HG03457 (cell line): ENCODE measurements at regions not wholly inside any gene's neighbourhood (a gene's known extent, or its start where the extent isn't known, plus 50 kb on each side); places are given as distances from the start of the nearest gene placed in this dataset.
"Not testable (repeated sequence)": the region's sequence is repeated elsewhere in the genome, so short reads cannot be mapped to it uniquely, and the experiment has no call there.

Experiments
- ATAC-seq: cut with Tn5 transposase; IDR thresholded peaks from one replicate; pipeline ENCODE4 v1.9.1; 2021; ENCODE audit warnings: moderate number of reproducible peaks; ENCODE audit not compliant: unreplicated experiment

DNA sequence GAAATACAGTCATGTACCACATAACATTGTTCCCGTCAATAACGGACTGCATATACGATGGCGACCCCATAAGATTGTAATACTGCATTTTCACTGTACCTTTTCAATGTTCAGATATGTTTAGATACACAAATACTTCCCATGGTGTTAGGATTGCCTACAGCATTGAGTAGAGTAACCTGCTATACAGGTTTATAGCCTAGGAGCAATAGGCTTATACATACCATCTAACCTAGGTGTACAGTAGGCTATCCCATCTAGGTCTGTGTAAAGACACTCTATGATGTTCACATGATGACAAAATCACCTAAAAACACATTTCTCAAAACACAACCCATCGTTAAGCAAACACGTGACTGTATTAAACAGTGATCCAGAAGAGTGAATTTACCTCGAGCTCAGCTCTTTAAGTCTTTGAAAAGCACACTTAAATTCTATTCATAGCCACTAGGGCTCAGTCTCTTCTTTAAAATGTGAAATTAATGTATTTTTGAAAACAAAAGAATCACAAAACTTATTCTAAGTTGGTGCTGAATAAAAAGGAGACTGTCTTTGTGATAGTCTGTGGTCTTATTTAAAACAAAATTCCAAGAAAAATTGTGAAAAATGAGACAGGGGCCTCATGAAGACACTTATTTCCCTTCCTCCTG is 239.1 kb upstream of the ARID2 start:
- no peak for ATAC-seq

DNA sequence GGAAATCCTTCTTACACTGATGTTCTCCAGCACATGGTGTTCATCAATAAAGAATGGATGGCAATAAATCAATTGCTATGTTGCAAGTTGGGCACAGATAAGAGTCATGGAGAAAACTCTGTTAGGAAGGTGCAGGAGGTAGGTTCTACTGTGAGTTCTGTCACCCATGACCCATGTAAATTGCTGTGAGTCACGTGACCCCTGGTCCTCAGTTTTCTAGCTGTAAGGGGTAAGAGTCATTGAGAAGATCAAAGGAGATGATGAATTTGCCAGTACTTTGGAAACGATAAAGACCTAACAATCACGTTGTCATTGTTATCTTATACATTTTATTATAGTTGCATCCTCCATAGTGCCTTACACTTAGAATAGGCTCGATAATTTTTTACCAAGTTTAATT is 235.2 kb upstream of the ARID2 start:
- no peak for ATAC-seq

DNA sequence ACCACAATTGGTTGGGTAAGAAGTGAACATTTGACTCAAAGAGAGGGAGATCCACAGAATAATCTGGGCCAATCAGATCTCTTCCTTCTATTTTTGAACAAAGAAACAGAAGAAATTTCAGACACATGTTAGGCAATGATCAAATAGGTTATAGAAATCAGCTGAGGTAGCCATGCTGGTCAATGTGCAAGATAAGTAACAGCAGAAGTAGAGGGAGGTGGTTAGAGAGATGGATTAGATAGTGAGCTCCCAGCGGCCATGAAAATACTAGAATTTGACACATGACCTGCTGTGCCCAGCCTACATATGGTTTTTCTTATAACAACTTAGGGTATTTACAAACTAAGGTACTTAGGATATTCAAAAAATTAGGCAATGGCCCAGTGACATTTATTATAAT is 230.9 kb upstream of the ARID2 start:
- ATAC-seq = no peak

DNA sequence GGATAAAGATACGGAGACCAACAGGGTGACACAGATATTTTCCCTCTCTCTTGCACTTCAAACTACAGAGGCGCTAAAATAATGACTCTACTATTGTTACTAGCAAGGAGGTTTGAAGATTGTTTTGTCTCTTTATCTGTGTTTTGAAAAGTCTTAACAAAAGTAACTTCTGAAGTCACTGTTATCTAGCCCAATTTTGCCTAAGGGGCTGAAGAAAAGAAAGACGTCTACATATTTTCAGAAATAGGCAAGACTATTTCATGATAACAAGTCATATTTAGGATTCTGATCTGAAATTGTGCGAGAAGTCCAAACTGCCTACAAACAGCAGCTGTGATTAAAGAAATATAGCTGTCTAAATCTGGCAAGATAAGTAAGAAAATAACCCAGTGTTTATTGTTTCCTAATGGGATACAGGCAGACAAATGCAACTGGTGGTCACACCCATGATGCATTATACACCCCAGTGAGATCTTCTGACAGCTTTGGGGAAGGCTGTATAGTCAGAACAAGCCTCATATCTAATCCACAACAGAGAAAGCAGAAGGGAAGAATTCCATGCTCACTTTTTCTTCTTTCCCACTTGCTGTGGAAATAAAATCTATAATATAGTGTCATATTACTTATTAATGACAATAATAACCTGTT is 226.9 kb upstream of the ARID2 start:
- no peak for ATAC-seq

DNA sequence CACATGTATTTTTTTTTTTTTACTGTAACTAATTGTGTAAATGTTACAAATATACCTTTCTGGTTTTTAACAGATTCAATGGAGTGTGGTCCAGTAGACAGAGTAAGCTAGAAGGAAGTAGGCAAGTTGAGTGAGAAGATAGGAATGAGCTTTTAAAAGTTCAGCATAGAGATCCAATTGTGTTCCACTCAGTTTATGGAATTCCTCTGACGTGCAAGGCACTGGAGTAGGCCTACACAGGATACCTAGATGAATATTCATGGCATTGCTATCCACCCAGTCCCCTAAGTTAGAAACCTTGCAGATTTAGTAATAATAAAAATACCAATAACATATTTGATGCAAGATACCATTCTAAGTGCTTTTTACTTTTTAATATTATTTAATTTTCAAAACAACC is 225.6 kb upstream of the ARID2 start:
- no peak for ATAC-seq

DNA sequence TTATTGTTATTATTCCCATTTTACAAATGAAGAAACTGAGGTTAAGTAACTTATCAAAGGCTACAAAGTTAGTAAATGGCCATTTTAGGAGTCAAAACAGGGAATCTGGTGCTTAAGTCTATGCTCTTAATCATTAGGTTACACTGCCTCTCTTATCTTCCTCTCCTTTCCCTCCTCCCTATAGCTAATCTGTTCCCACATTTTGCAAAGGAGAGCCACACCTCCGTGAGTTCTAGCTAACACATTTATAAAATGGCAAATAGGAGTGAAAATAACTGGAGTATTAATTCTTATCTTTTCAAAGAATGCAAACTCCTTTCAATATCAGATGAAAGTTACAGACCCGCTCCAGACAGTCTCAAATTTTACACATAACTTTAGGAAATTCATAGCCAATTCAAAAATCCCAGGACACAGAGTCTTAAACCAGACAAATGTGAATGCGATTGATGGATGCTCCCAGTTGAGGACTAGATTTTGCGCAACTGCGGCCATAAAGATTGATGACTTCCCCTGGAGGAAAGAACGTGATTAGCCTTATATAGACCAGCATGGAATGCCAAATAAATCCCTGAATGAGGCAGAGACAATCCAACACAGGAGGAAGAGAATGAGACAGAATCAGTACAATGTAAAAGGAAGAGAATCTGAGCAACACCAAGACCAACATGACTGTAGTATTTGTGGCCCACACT is 225.0 kb upstream of the ARID2 start:
- ATAC-seq = no peak

DNA sequence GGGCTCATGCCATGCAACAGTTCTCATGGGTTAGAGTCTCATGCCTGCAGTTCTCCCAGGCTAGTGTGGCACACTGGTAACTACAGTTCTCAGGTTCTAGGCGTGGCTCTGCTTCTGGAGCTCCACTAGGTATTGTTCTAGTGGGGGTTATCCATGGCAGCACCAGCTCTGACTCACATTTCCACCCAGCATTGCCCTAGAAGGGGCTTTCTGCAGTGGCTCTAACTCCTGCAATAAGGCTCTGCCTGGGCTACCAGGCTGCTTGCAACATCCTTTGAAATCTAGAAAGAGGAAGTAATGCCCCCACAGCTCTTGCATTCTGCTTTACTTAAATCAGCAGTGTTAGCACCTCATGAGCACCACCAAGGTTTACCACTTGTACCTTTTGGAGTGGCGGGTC is 220.3 kb upstream of the ARID2 start:
- no peak for ATAC-seq

DNA sequence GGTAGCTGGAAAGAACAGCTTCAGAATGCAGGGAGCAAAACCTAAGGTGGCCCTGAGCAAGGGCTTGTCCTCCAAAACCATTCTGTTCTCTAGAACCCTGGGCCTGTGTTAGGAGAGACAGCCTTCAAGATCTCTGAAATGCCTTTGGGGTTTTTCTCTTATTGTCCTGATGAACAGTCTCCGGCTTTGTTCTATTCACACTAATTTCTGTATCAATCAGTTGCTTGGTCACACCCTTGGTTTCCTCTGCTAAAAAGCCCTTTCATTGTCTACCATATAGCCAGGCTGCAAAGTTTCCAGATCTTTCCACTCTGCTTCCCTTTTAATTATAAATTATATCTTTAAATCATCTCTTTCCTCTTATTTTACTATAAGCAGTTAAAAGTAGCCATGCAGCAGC is 219.9 kb upstream of the ARID2 start:
- ATAC-seq = no peak

DNA sequence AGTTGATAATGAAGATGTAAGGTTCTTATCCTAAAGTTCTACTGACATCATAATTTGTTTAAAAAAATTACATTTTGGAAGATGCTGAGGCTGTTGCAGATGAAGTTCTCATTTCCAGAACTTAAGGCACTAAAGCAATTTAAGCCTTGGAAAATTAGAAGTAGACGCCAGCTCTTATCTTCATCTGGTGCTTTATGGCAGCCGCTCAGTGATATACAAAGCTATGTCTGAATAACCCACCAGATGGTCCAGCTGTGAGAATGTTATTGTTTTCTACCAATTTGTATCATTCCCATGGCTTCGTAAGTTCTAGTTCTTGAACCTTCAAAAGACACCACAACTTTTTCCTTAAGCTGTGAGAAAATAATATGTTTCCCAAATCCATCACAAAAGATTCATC is 212.1 kb upstream of the ARID2 start:
- no peak for ATAC-seq

DNA sequence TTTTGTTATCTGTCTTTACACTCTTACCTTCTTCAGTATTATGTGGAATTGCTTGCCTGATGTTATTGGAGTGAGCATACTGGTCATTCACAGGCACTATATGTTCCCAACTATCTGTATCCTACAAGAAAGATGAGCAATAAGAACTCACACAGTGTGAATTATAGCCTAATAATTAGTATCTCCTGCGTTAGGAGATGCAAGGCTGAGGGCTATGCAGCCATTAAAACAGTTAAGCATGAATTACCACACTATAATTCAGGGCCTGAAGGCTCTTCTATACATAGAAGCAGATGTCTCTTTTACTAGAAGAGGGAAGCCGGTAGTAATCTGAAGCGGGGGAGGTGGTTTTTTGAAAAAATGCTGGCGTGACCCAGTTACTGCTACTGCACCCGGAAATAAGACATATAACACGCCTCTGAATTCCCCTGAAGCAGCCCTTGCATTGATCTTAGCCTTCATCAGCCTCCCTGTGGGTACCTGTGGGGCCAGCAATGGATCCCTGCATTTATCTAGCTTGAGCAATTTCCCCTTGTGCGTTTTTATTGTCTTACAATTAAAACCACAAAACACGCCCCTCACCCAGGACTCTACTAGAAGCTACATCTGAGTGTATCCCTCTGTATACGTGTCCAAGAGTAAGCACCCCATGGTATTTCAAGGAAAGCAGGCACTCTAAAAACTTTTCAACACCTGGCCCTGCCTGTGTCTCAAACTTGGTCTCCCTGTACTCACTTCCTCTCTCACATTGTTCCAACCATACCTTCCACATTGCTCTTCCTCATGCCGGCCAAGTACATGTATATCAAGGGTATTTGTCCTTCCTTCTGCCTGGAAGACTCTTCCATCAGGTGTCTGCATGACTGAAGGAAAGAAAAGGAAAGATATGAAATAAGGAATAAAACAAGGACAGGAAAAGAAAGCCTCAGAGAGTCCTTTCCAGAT is 210.9 kb upstream of the ARID2 start:
- no peak for ATAC-seq

DNA sequence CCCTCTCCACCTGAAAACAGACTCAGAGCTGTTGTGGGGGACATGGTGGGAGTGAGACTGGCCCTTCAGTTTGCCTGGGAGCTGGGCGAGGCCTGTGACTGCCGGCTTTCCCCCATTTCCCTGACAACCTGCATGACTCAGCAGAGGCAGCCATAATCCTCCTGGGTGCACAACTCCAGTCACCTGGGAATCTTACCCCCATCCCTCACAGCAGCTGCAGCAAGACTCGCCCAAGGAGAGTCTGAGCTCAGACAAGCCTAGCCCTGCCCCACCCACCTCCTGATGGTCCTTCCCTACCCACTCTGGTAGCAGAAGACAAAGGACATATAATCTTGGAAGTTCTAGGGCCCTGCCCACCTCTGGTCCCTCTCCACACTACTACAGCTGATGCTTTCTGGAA is 207.3 kb upstream of the ARID2 start:
- no peak for ATAC-seq

DNA sequence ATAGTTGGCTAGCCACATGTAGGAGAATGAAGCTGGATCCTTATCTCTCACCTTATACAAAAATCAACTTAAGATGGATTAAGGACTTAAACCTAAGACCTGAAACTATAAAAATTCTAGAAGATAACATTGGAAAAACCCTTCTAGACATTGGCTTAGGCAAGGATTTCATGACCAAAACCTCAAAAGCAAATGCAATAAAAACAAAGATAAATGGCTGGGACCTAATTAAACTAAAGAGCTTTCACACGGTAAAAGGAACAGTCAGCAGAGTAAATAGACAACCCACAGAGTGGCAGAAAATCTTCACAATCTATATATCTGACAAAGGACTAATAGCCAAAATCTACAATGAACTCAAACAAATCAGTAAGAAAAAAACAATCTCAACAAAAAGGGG is 202.7 kb upstream of the ARID2 start:
- ATAC-seq = not testable (repeated sequence)

DNA sequence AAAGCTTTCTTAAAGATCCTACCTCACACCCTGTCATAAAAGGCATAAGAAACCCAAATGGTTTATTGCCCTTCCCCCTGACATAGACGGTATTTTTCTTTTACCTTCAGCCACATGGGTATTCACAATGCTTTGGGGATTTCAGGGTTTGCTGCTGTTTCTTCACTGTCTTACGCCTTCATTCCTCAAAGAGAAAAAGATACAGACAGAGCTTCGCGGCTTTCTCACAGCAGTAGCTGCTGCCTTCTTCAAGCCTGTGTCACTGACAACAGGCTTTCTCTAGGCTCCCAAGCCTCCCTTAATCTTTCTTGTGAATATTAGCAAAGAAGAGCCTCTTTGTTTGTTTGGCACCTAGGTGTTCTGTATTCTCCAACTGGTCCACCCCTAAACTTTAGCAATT is 197.4 kb upstream of the ARID2 start:
- ATAC-seq = no peak

DNA sequence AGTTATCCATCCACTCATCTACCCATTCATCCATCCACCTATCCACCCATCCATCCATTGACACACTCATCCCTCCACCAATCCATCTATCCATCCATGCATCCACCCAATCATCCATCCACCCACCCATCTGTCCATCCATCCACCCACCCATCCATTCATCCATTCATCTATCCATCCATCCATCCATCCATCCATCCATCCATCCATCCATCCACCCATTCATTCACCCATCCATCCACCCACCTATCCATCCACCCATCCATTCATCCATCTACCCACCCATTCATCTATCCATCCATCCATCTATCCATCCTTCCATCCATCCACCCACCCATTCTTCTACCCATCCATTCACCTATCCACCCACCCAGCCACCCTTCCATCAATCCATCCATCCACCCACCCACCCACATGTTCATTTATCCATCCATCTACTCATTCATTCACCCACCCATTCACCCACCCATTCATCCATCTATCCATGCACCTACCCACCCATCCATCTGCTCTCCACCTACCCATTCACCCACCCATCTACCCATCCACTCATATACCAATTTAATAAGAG is 193.8 kb upstream of the ARID2 start:
- ATAC-seq = no peak

DNA sequence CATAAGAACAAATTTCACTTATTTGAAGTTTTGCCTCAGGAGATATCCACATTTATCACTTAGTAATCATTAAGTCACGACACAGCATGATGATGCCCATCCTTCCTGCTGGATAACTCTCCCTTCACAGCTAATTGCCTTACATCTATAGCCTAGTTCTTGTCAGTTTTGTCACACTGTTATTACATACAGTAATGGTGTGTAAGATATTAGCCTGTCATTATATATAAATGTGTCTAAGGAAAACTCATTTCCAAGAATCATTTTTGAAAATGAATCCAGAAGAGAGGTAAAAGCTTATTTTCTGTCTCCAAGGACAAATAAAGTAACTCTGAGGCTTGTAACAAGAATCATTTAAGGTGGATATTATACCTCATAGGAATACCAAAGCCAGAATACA is 193.2 kb upstream of the ARID2 start:
- no peak for ATAC-seq

DNA sequence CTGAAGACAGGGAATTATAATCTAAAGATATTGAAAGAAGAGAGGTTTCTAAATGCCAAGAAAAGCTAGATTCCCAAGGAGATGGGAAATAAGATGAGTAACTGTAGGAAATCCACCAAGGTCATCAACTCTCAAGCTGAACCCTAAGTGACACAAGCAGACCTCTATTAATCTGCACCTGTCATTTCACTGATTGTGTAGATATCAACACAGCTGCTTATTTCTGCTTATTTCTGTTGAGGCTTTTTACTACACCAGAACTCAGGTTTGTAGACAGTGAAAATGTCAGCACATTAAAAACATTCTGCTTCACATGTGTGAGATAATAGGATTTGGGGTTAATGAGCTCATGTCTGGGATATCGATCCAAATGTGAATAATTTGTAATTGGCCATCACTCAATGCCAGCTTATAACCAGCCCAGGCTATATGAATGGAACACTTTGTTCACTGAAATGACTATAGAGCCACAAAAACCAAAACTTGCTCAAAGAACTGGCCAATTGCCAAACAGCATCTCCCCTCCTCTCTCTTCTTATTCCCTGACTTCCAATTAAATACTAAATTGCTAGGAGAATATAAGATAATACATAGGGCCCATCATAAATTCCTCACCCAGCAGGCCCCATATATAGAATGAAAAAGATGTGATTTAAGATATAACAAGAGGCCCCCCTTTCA is 188.7 kb upstream of the ARID2 start:
- ATAC-seq = no peak

DNA sequence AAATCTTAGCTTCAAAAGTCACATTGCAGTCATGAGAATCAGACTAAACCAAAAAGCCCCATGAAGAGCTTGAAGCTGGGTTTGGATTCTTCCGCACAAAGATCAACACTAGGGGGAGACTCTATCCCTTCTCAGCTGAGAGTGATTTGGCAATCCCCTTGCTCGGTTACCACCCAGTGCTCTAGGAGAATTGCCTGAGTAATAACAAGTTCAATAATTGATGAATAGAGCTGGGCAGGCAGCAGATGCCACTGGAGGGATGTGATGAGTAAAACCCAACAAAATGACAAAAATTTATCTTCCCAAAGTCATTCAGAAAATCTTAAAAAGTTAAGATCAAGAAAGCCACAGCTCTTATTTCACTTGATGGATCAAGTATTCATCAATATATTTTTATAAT is 185.6 kb upstream of the ARID2 start:
- no peak for ATAC-seq

DNA sequence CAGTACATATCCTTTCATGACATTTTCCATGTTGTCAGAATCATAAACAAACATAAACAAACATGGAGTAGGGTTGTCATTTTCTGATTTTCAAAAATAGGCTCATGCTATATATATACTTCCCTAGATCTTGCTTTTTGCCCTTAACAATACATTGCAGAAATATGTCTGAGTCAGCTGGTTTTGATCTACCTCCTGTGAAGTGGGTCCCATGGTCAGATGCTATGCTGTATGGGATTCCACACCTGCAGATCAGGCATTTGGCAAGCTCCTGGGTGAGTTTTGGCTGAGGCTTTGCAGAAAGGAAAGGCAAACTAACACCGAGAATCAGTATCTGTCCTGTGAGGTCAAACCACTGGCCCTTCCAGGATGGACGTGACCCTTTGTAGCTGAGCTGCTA is 183.0 kb upstream of the ARID2 start:
- ATAC-seq = no peak

DNA sequence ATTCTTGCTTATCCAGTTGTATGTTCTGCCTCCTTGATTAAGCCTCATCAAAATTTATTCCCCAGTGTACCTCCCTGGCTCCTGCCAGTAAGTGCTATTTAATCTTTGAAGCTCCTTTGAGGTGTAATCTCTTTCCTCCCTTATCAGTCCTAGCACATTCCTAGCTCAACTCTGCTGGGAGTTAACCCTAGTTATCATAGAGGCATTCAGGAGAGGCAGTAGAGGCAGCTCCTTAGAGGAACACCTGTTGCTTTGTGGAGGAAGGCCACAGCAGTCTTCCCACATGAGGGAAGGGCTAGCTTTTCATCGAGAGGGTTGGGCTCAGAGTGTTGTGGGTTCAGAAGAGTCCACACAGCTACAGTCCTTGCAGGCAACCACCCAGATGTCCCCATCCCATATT is 182.4 kb upstream of the ARID2 start:
- no peak for ATAC-seq

DNA sequence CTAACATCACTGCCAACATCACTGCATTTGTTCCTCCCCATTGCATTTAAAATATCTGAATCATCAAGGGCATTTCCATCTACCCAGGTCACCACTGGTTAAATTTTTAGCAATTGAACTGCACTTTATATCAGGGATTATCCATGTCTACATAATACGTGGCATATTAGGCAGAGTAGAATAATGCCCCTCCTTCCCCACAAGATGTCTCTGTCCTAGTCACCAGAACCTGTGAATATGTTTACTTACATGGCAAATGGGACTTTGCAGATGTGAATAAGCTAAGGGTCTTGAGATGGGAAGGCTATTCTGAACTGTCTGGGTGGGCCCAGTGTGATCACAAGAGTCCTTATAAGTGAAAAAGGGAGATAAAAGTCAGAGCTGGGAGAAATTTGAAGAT is 181.7 kb upstream of the ARID2 start:
- ATAC-seq = no peak

DNA sequence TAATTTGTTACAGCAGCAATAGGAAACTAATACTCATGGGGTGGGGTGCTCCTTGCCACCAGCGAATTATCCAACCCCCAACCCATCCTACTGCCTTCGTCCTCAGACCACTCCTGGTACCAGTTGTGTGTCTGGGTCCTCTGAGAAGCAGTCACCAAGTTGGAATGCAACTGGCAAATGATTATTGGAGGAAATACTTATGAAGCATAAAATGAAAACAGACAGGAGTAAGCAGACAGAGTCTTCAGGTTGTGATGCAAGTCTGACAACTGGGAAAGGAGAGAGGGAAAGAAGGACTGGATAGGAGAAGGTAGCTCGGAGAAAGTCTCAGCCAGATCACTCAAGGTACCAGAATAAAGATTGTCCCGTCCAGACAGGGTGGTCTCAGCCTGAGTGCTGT is 181.1 kb upstream of the ARID2 start:
- ATAC-seq = no peak
